ENCODE measurements at regions not wholly inside any gene's neighbourhood (a gene's known extent, or its start where the extent isn't known, plus 50 kb on each side); places are given as distances from the start of the nearest gene placed in this dataset.
"Not testable (repeated sequence)": the region's sequence is repeated elsewhere in the genome, so short reads cannot be mapped to it uniquely, and the experiment has no call there.

DNA sequence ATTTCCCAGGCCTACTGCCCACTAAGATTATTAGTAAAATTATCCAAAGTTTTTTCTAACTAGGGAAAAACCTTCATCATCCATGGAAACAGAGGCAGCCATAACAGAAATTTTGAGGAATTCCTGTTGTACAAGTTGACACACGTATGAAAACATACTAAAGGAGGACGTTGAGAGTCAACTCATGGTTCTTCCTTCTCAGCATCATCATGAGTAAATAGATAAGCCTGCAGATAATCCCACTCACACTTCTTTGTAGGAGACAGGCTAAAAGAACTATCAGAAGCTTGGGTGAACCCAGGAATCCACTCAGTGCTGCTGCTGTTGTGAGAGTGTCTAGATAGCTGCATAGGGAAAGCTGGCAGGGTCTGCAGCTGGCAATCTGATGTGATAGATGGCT lies 694.8 kb upstream of the NR2F2 start:
- 58 to 69% methylated on average over 2 of the region's 2 CpGs for WGBS, 2 experiments (ENCODE audit: low coverage in 1 of 2, low lambda C conversion rate in 2 of 2, missing lambda C conversion rate in 2 of 2)
- H2AFZ ChIP-seq: no peak overlapping the region
- H3K9ac ChIP-seq: no peak overlapping the region
- no peak overlapping the region for H3K27ac ChIP-seq
- no peaks in the 10 kb centered on the region for H3K79me2 ChIP-seq (ENCODE audit: insufficient read depth)
- TF ChIP-seq EZH2 (IDR thresholded peaks at IDR 0.05; ENCODE audit: insufficient read depth, poor library complexity, severe bottlenecking) (no peak), EZH2phosphoT487 (IDR thresholded peaks at IDR 0.05; ENCODE audit: insufficient read depth, low read depth) (no peak)
- no peak overlapping the region for H3K4me3 ChIP-seq
- no peaks in the 10 kb centered on the region for H3K9me2 ChIP-seq (ENCODE audit: insufficient read depth)
- no peaks in the 10 kb centered on the region for H3K36me3 ChIP-seq (ENCODE audit: low read depth)
- H3K9me3 ChIP-seq (ENCODE audit: low read depth): no peaks in the 10 kb centered on the region
- no peaks in the 10 kb centered on the region for H4K20me1 ChIP-seq (ENCODE audit: insufficient read depth)
- in situ Hi-C loops (cut with MboI): no loop called here
- H3K4me1 ChIP-seq (ENCODE audit: insufficient read depth): no peaks in the 10 kb centered on the region
- no peaks in the 10 kb centered on the region for H3K27me3 ChIP-seq (replicated peaks; ENCODE audit: insufficient read depth)
- H3F3A ChIP-seq (ENCODE audit: insufficient read depth): no peaks in the 10 kb centered on the region
- no peak for DNase-seq
- H3K4me2 ChIP-seq (ENCODE audit: unreplicated experiment): no peak overlapping the region

DNA sequence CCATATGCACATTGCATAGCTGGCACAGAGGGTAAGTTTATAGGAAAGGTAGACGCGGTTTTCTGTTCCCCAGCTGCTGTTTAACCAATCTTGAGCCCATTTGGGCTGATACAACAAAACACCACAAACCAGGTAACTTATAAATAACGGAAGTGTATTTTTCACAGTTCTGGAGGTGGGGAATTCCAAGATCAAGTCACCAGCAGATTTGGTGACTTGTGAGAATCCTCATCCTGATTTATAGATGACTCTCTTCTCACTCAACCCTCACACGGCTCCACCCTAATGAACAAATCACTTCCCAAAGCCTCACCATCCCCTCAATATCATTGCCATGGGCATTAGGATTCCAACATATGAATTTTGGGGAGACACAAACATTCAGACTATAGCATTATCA lies 694.4 kb upstream of the NR2F2 start:
- no peak for DNase-seq
- H3K27me3 ChIP-seq (replicated peaks; ENCODE audit: insufficient read depth): no peaks in the 10 kb centered on the region
- H3K4me2 ChIP-seq (ENCODE audit: unreplicated experiment): no peak overlapping the region
- no peak overlapping the region for H2AFZ ChIP-seq
- H3F3A ChIP-seq (ENCODE audit: insufficient read depth): no peaks in the 10 kb centered on the region
- H3K4me1 ChIP-seq (ENCODE audit: insufficient read depth): no peaks in the 10 kb centered on the region
- no peaks in the 10 kb centered on the region for H3K9me3 ChIP-seq (ENCODE audit: low read depth)
- H4K20me1 ChIP-seq (ENCODE audit: insufficient read depth): no peaks in the 10 kb centered on the region
- no peak for TF ChIP-seq EZH2phosphoT487 (IDR thresholded peaks at IDR 0.05; ENCODE audit: insufficient read depth, low read depth)
- TF ChIP-seq EZH2 (IDR thresholded peaks at IDR 0.05; ENCODE audit: insufficient read depth, poor library complexity, severe bottlenecking): no peak
- H3K79me2 ChIP-seq (ENCODE audit: insufficient read depth): no peaks in the 10 kb centered on the region
- H3K9ac ChIP-seq: no peak overlapping the region
- no peaks in the 10 kb centered on the region for H3K36me3 ChIP-seq (ENCODE audit: low read depth)
- H3K9me2 ChIP-seq (ENCODE audit: insufficient read depth): no peaks in the 10 kb centered on the region
- 80 to 82% methylated on average over 4 of the region's 4 CpGs for WGBS, 2 experiments (ENCODE audit: low coverage in 1 of 2, low lambda C conversion rate in 2 of 2, missing lambda C conversion rate in 2 of 2)
- in situ Hi-C loops (cut with MboI): no loop called here
- H3K27ac ChIP-seq: no peak overlapping the region
- no peak overlapping the region for H3K4me3 ChIP-seq

DNA sequence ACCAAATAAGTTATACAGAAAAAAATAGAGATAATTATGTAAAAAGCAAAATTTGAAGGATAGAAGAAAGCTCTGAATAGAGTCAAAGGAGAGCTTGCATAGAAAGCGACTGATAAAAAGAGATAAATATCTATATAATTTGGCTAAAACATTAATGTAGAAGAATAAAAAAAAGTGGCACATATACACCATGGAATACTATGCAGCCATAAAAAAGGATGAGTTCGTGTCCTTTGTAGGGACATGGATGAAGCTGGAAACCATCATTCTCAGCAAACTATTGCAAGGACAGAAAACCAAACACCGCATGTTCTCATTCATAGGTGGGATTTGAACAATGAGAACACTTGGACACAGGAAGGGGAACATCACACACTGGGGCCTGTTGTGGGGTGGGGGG lies 693.3 kb upstream of the NR2F2 start:
- 77 to 80% methylated on average over 3 of the region's 3 CpGs for WGBS, 2 experiments (ENCODE audit: low coverage in 1 of 2, low lambda C conversion rate in 2 of 2, missing lambda C conversion rate in 2 of 2)
- DNase-seq: not testable (repeated sequence)

DNA sequence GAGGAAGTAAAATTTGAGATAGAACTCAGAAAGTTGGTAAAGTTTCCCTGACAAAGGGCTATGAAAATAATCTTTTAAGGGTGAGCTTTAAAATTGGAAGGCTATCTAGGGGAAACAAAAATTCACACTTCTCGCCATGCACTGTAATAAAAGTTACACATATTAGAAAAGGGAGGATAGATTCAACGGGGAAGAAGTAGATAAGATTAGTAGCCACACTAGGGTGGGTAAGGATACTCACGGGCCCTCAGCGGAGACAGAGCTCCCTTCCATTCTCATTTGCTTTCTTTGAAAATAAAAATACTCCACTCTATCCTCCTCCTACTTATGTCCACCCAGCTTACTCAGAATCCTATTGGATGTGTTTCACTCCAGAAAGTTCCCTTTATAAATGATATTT lies 691.3 kb upstream of the NR2F2 start:
- no peaks in the 10 kb centered on the region for H3F3A ChIP-seq (ENCODE audit: insufficient read depth)
- H2AFZ ChIP-seq: no peak overlapping the region
- no peaks in the 10 kb centered on the region for H3K27me3 ChIP-seq (replicated peaks; ENCODE audit: insufficient read depth)
- H3K4me1 ChIP-seq (ENCODE audit: insufficient read depth): no peaks in the 10 kb centered on the region
- H3K79me2 ChIP-seq (ENCODE audit: insufficient read depth): no peaks in the 10 kb centered on the region
- no peak for DNase-seq
- H3K9ac ChIP-seq: no peak overlapping the region
- H3K9me3 ChIP-seq (ENCODE audit: low read depth): no peaks in the 10 kb centered on the region
- WGBS, 2 experiments (ENCODE audit: low coverage in 1 of 2, low lambda C conversion rate in 2 of 2, missing lambda C conversion rate in 2 of 2): 70 to 84% methylated on average over 4 of the region's 4 CpGs
- no peak overlapping the region for H3K4me2 ChIP-seq (ENCODE audit: unreplicated experiment)
- in situ Hi-C loops (cut with MboI): no loop called here
- H4K20me1 ChIP-seq (ENCODE audit: insufficient read depth): no peaks in the 10 kb centered on the region
- no peaks in the 10 kb centered on the region for H3K9me2 ChIP-seq (ENCODE audit: insufficient read depth)
- no peaks in the 10 kb centered on the region for H3K36me3 ChIP-seq (ENCODE audit: low read depth)
- H3K27ac ChIP-seq: no peak overlapping the region
- TF ChIP-seq EZH2phosphoT487 (IDR thresholded peaks at IDR 0.05; ENCODE audit: insufficient read depth, low read depth) (no peak), EZH2 (IDR thresholded peaks at IDR 0.05; ENCODE audit: insufficient read depth, poor library complexity, severe bottlenecking) (no peak)
- H3K4me3 ChIP-seq: no peak overlapping the region

More for the DNA sequence above, 693.3 kb upstream of the NR2F2 start:
- H3F3A ChIP-seq (ENCODE audit: insufficient read depth); H3K4me1 ChIP-seq (ENCODE audit: insufficient read depth); H2AFZ ChIP-seq; H3K9me3 ChIP-seq (ENCODE audit: low read depth); H3K36me3 ChIP-seq (ENCODE audit: low read depth); in situ Hi-C loops (cut with MboI); H4K20me1 ChIP-seq (ENCODE audit: insufficient read depth); H3K79me2 ChIP-seq (ENCODE audit: insufficient read depth); H3K9ac ChIP-seq; H3K9me2 ChIP-seq (ENCODE audit: insufficient read depth); H3K4me3 ChIP-seq; H3K4me2 ChIP-seq (ENCODE audit: unreplicated experiment); H3K27me3 ChIP-seq (replicated peaks; ENCODE audit: insufficient read depth); H3K27ac ChIP-seq: not testable (repeated sequence)

DNA sequence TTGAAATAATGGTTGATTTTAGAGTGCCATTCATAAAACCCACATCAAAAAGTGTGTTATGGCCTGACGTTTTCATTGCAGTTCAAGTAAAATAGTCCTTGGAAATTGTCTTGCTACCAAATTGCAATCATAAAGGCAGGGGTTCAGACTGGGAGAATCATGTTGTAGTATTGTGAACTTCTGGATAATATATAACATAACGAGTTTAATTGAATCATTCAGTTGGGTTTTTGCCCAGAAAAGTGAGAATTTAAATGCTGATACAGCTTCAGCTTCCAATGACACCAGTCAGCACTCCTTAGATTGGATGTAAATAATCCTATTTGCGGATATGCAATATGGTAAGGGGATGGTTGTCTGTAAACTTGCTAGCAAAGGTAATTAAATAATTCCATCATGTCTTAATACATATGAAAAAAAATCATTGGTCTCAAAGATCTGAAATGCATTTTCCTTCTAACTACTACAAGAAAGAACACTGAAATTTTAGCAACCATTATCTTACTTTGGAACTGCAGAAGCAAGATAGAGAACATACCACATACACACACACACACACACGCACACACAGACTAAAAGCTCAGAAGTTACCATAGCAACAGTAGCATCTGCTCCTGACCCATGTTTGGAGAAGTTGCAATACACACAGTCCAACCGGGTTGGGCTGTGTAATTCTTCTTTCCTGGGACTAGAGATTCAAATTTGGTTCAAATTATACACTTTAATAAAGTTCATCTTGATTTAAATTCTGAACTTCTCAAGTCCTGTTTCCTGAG lies 686.2 kb upstream of the NR2F2 start:
- TF ChIP-seq EZH2 (IDR thresholded peaks at IDR 0.05; ENCODE audit: insufficient read depth, poor library complexity, severe bottlenecking) (no peak), EZH2phosphoT487 (IDR thresholded peaks at IDR 0.05; ENCODE audit: insufficient read depth, low read depth) (no peak)
- H3K36me3 ChIP-seq (ENCODE audit: low read depth): no peaks in the 10 kb centered on the region
- WGBS, 2 experiments (ENCODE audit: low coverage in 1 of 2, low lambda C conversion rate in 2 of 2, missing lambda C conversion rate in 2 of 2): 26 to 31% methylated on average over 5 of the region's 5 CpGs
- no peak overlapping the region for H3K27ac ChIP-seq
- H2AFZ ChIP-seq: no peak overlapping the region
- no peaks in the 10 kb centered on the region for H3F3A ChIP-seq (ENCODE audit: insufficient read depth)
- peak; percentile 5 for DNase-seq
- no peaks in the 10 kb centered on the region for H3K79me2 ChIP-seq (ENCODE audit: insufficient read depth)
- no peaks in the 10 kb centered on the region for H3K9me3 ChIP-seq (ENCODE audit: low read depth)
- in situ Hi-C loops (cut with MboI): no loop called here
- H3K4me2 ChIP-seq (ENCODE audit: unreplicated experiment): no peak overlapping the region
- no peak overlapping the region for H3K4me3 ChIP-seq
- H3K9ac ChIP-seq: no peak overlapping the region
- no peaks in the 10 kb centered on the region for H3K4me1 ChIP-seq (ENCODE audit: insufficient read depth)
- H3K27me3 ChIP-seq (replicated peaks; ENCODE audit: insufficient read depth): no peaks in the 10 kb centered on the region
- H4K20me1 ChIP-seq (ENCODE audit: insufficient read depth): no peaks in the 10 kb centered on the region
- no peaks in the 10 kb centered on the region for H3K9me2 ChIP-seq (ENCODE audit: insufficient read depth)

Measured in GM23248 (cell line).